ENCODE measurements at regions not wholly inside any gene's neighbourhood (a gene's known extent, or its start where the extent isn't known, plus 50 kb on each side); places are given as distances from the start of the nearest gene placed in this dataset.

GRCh38 chr6:103264020-103264419, 1595.7 kb downstream of the HACE1 start:
- WGBS, result 92% methylated on average over 9 of the region's 9 CpGs
- no peaks in the 10 kb centered on the region for H3K4me1 ChIP-seq (ENCODE audit: control insufficient read depth in 4 of 4, insufficient read depth in 4 of 4, low read length in 3 of 4)
- DNase-seq (ENCODE audit: low spot score), result no peak
- H3K9ac ChIP-seq (ENCODE audit: low read depth in 1 of 2, low read length in 2 of 2), result no peak overlapping the region
- H3K9me3 ChIP-seq (ENCODE audit: control insufficient read depth in 4 of 4, low read length in 3 of 4), result no peaks in the 10 kb centered on the region
- H3K4me3 ChIP-seq (ENCODE audit: low read depth in 1 of 3, low read length in 3 of 3), result no peak overlapping the region
- no peak overlapping the region for H3K27ac ChIP-seq (ENCODE audit: low read depth in 1 of 2, low read length in 2 of 2)
- H3K27me3 ChIP-seq (ENCODE audit: control insufficient read depth in 4 of 4, insufficient read depth in 4 of 4, low read length in 3 of 4), result no peaks in the 10 kb centered on the region
- H3K36me3 ChIP-seq (ENCODE audit: control insufficient read depth in 4 of 4, insufficient read depth in 3 of 4, low read depth in 1 of 4, low read length in 3 of 4), result no peaks in the 10 kb centered on the region
- TF ChIP-seq ATF3 (IDR thresholded peaks at IDR 0.05) (no peak), GABPA (IDR thresholded peaks at IDR 0.05 in 1 of 2, conservative IDR thresholded peaks at IDR 0.05 in 1 of 2) (no peak), TAF1 (conservative IDR thresholded peaks at IDR 0.05) (no peak), JUND (IDR thresholded peaks at IDR 0.05) (no peak)

GRCh38 chr6:103255132-103255531, 1604.6 kb downstream of the HACE1 start:
- Histone ChIP-seq H3K27me3 (ENCODE audit: control insufficient read depth in 4 of 4, insufficient read depth in 4 of 4, low read length in 3 of 4) (no peaks in the 10 kb centered on the region), H3K9me3 (ENCODE audit: control insufficient read depth in 4 of 4, low read length in 3 of 4) (no peaks in the 10 kb centered on the region), H3K9ac (ENCODE audit: low read depth in 1 of 2, low read length in 2 of 2) (no peak overlapping the region), H3K4me3 (ENCODE audit: low read depth in 1 of 3, low read length in 3 of 3) (no peak overlapping the region), H3K27ac (ENCODE audit: low read depth in 1 of 2, low read length in 2 of 2) (no peak overlapping the region), H3K4me1 (ENCODE audit: control insufficient read depth in 4 of 4, insufficient read depth in 4 of 4, low read length in 3 of 4) (no peaks in the 10 kb centered on the region), H3K36me3 (ENCODE audit: control insufficient read depth in 4 of 4, insufficient read depth in 3 of 4, low read depth in 1 of 4, low read length in 3 of 4) (peaks cover 0 to 1% (median 0%) of the 10 kb centered on the region in 4 donors)
- no peak for TF ChIP-seq RXRA (IDR thresholded peaks at IDR 0.05)
- no peak for TF ChIP-seq SP1 (IDR thresholded peaks at IDR 0.05)
- TF ChIP-seq GABPA (IDR thresholded peaks at IDR 0.05 in 1 of 2, conservative IDR thresholded peaks at IDR 0.05 in 1 of 2), result no peak
- TF ChIP-seq NR2F2 (IDR thresholded peaks at IDR 0.05), result no peak
- no peak for TF ChIP-seq REST (IDR thresholded peaks at IDR 0.05)
- TF ChIP-seq TAF1 (conservative IDR thresholded peaks at IDR 0.05), result no peak
- TF ChIP-seq EGR1 (IDR thresholded peaks at IDR 0.05; ENCODE audit: low read depth in 2 of 2), result no peak
- TF ChIP-seq ZBTB33 (IDR thresholded peaks at IDR 0.05), result no peak
- TF ChIP-seq HNF4G (IDR thresholded peaks at IDR 0.05), result no peak
- no peak for TF ChIP-seq FOXA1 (IDR thresholded peaks at IDR 0.05)
- TF ChIP-seq MAX (IDR thresholded peaks at IDR 0.05), result no peak
- no peak for TF ChIP-seq FOXA2 (IDR thresholded peaks at IDR 0.05)
- TF ChIP-seq ATF3 (IDR thresholded peaks at IDR 0.05), result no peak
- TF ChIP-seq HNF4A (conservative IDR thresholded peaks at IDR 0.05), result no peak
- TF ChIP-seq CTCF (IDR thresholded peaks at IDR 0.05; ENCODE audit: low read depth, low read length, missing input control), result no peak
- no peak for TF ChIP-seq JUND (IDR thresholded peaks at IDR 0.05)
- TF ChIP-seq YY1 (IDR thresholded peaks at IDR 0.05), result no peak
- no peak for TF ChIP-seq RAD21 (IDR thresholded peaks at IDR 0.05)
- WGBS, result 92% methylated on average over 2 of the region's 2 CpGs
- DNase-seq (ENCODE audit: low spot score), result no peak

Measured in liver (tissue), 8 donors.